Activated CD8-positive, alpha-beta T cell treated with anti-CD3 and anti-CD28 coated beads, Interleukin-2, amount 10 ng/mL, durations not matched to agents 7 days and 5 days (primary cell): ENCODE measurements at regions not wholly inside any gene's neighbourhood (a gene's known extent, or its start where the extent isn't known, plus 50 kb on each side); places are given as distances from the start of the nearest gene placed in this dataset.

ENCODE experiments used
- ATAC-seq: fragments of 150-1000 bp; cut with Tn5 transposase; one replicate; pipeline ENCODE4 v1.10.0; 2021; ENCODE audit warnings: moderate library complexity
- CTCF ChIA-PET: fragments of 350-600 bp; sonication (Branson Sonifier 250); formaldehyde crosslinking; loops from one replicate; lab custom pipeline; 2021; ENCODE audit warnings: antibody characterized with exemption; lab: Charles Lee
- POLR2A ChIA-PET: fragments of 350-600 bp; sonication (Branson Sonifier 250); formaldehyde crosslinking; loops from one replicate; lab custom pipeline; 2021; ENCODE audit warnings: antibody characterized with exemption; lab: Charles Lee
- DNase-seq: peaks from one replicate; pipeline ENCODE4 v3.0.0-alpha.2; 2020
- H3K27ac Mint-ChIP-seq: one replicate; pipeline ENCODE4 v1.8.0; 2021; ENCODE audit warnings: mild to moderate bottlenecking, mixed read lengths
- H3K27me3 Mint-ChIP-seq: one replicate; pipeline ENCODE4 v1.8.0; 2021; ENCODE audit warnings: low read depth, mixed read lengths
- H3K36me3 Mint-ChIP-seq: one replicate; pipeline ENCODE4 v1.8.0; 2021; ENCODE audit warnings: low read depth, mixed read lengths
- H3K4me1 Mint-ChIP-seq: one replicate; pipeline ENCODE4 v1.8.0; 2021; ENCODE audit warnings: low read depth, mixed read lengths
- H3K4me3 Mint-ChIP-seq: one replicate; pipeline ENCODE4 v1.8.0; 2021; ENCODE audit warnings: mild to moderate bottlenecking, mixed read lengths
- H3K9me3 Mint-ChIP-seq: one replicate; pipeline ENCODE4 v1.8.0; 2022; ENCODE audit warnings: mixed read lengths; ENCODE audit not compliant: insufficient read depth

GRCh38 chr13:111977179-111977506, 89.8 kb upstream of the SOX1 start:
- ATAC-seq (no peak), DNase-seq (no peak)
- H3K4me1 Mint-ChIP-seq, result no peaks in the 10 kb centered on the region
- no peak overlapping the region for H3K27ac Mint-ChIP-seq
- H3K27me3 Mint-ChIP-seq, result no peaks in the 10 kb centered on the region
- no peak overlapping the region for H3K4me3 Mint-ChIP-seq
- no peaks in the 10 kb centered on the region for H3K9me3 Mint-ChIP-seq
- peaks cover 3% of the 10 kb centered on the region for H3K36me3 Mint-ChIP-seq
- ChIA-PET POLR2A (no interaction called here), CTCF (no interaction called here)

DNA sequence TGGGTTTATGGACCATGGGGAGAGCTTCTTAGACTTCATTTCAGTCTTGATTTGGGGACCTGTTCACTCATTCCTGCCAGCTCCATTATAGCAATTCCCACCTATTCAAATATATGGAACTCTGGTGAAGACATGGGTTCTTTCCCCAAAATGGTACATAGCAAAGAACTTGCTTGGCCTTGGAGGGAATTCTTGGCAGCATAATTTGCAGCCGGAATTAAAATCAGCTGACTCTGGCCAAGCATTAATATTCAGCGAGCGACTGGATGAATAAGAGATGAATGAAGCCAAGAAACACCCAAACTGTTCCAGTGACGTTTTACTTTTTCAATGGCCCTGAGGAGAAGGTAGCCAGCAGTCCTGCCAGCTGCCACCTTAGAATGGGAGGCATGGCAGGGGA, 88.4 kb upstream of the SOX1 start:
- ChIA-PET CTCF (no interaction called here), POLR2A (no interaction called here)
- Mint-ChIP-seq H3K9me3 (no peaks in the 10 kb centered on the region), H3K4me1 (no peaks in the 10 kb centered on the region), H3K36me3 (peaks cover 3% of the 10 kb centered on the region), H3K27ac (no peak overlapping the region), H3K4me3 (no peak overlapping the region), H3K27me3 (no peaks in the 10 kb centered on the region)
- DNase-seq, result no peak
- ATAC-seq, result no peak

GRCh38 chr13:111980146-111980929, 86.6 kb upstream of the SOX1 start:
- Mint-ChIP-seq H3K36me3 (no peaks in the 10 kb centered on the region), H3K4me1 (no peaks in the 10 kb centered on the region), H3K27ac (no peak overlapping the region), H3K27me3 (no peaks in the 10 kb centered on the region), H3K9me3 (no peaks in the 10 kb centered on the region), H3K4me3 (no peak overlapping the region)
- POLR2A ChIA-PET, result interaction anchor here (0.6 kb wide), 1 partner anchor 261 kb away, joined by 3 read pairs; no protein-coding TSS in a partner anchor
- CTCF ChIA-PET, result no interaction called here
- no peak for ATAC-seq
- no peak for DNase-seq

DNA sequence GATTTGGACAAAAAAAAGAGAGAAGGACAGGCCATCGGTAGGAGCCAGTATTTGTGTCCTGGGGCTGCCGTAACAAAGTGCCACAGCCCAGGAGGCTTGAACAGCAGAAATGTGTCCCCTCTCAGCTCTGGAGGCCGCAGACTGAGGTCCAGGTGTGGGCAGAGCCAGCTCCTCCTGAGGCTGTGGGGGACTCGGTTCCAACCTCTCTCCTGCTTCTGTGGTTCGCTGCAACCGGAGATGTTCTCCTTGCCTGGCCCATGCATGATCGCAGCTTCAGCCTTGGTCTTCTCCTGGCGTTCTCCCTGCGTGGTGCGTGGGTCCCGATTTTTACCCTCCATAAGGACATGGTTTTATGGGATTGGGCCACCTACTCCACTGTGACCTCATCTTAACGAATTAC, 85.9 kb upstream of the SOX1 start:
- CTCF ChIA-PET, result no interaction called here
- no peak for ATAC-seq
- no peak overlapping the region for H3K4me3 Mint-ChIP-seq

DNA sequence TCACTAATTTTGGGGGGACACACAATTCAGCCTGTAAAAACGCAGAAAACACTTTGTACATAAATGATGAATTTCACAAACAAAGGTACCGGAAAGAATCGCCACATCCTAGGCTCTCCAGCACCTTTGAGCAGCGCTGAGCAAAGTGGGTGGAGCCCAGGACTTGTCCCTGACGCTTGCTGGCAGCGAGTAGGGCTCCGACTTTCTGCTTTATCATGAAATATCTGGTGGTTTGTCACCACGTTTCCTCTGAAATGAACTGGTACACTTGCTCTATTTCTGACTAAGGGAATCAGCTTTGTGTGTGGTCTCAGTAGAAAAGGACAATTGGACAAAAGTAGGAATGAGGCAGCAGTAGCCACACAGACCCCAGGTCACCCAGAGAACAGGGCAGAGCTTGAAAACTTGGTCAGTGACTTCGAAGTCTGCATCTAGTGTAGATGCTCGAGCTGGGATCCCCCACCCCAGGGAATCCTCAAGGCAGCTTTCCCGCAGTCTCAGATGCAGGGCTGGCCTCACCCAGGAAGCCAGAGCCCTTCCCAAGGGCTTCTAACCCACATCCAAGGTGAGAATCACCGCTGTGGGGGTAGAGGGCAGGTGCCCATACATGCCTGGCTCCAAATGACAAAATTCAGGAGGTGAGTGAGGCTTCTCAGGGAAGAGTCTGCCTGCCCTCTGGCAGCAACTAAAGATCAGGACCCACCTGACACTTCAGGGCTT, 85.3 kb upstream of the SOX1 start:
- POLR2A ChIA-PET, result no interaction called here
- Mint-ChIP-seq H3K27me3 (no peaks in the 10 kb centered on the region), H3K4me3 (no peak overlapping the region), H3K9me3 (no peaks in the 10 kb centered on the region), H3K4me1 (no peaks in the 10 kb centered on the region), H3K27ac (no peak overlapping the region), H3K36me3 (no peaks in the 10 kb centered on the region)
- ATAC-seq (no peak), DNase-seq (no peak)
- CTCF ChIA-PET, result no interaction called here

More for the DNA sequence above, 85.9 kb upstream of the SOX1 start:
- POLR2A ChIA-PET, result no interaction called here
- no peak for DNase-seq
- no peaks in the 10 kb centered on the region for H3K9me3 Mint-ChIP-seq
- no peaks in the 10 kb centered on the region for H3K36me3 Mint-ChIP-seq
- H3K4me1 Mint-ChIP-seq, result no peaks in the 10 kb centered on the region
- no peaks in the 10 kb centered on the region for H3K27me3 Mint-ChIP-seq
- H3K27ac Mint-ChIP-seq, result no peak overlapping the region

DNA sequence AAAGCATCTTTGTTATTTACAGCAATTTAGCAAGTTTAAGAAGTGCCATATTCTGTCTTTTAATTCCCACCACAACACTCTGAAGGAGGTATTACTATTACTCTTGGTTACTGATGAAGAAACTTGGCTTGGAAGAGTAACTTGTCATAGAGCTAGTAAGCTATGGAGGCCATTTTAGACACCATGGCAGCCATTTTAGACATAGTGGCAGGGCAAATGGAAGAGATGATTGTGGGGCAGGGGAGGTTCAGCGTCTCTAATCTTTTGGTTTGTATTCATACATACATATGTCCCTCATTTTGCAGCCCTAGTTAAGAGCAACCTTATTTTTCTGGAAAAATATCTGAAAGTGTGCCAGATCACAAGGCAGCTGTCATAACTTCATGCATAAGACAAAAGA, 82.6 kb upstream of the SOX1 start:
- Mint-ChIP-seq H3K27me3 (no peaks in the 10 kb centered on the region), H3K27ac (no peak overlapping the region), H3K4me1 (no peaks in the 10 kb centered on the region), H3K36me3 (no peaks in the 10 kb centered on the region), H3K4me3 (no peak overlapping the region), H3K9me3 (peaks cover 5% of the 10 kb centered on the region)
- no peak for DNase-seq
- ChIA-PET POLR2A (no interaction called here), CTCF (no interaction called here)
- ATAC-seq, result no peak

GRCh38 chr13:111990362-111990761, 76.6 kb upstream of the SOX1 start:
- Mint-ChIP-seq H3K27me3 (no peaks in the 10 kb centered on the region), H3K4me3 (no peak overlapping the region), H3K36me3 (no peaks in the 10 kb centered on the region), H3K9me3 (peaks cover 12% of the 10 kb centered on the region), H3K4me1 (no peaks in the 10 kb centered on the region), H3K27ac (no peak overlapping the region)
- no peak for ATAC-seq
- DNase-seq, result no peak
- POLR2A ChIA-PET, result no interaction called here
- CTCF ChIA-PET, result no interaction called here

DNA sequence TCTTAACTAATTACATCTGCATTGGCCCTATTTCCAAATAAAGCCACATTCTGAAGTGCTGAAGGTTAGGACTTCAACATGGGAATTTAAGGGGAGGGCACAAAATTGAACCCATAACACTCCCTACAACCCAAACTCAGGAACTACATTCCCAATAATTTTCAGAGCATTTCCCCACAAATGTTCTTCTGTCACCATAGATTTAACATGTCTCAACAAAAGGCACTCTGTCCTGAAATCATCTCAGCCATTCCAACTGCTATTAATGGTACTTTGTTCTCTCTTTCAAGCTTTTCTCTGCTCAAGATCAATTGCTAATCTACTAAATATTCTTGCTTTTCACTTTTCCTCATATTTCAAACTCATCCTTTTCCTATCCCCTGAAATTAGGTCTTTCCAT, 74.0 kb upstream of the SOX1 start:
- Mint-ChIP-seq H3K27ac (no peak overlapping the region), H3K4me1 (no peaks in the 10 kb centered on the region), H3K27me3 (no peaks in the 10 kb centered on the region), H3K9me3 (peaks cover 12% of the 10 kb centered on the region), H3K4me3 (no peak overlapping the region), H3K36me3 (no peaks in the 10 kb centered on the region)
- DNase-seq, result no peak
- no peak for ATAC-seq
- CTCF ChIA-PET, result no interaction called here
- POLR2A ChIA-PET, result no interaction called here

- DNase-seq (no peak), ATAC-seq (no peak)
- H3K36me3 Mint-ChIP-seq, result no peaks in the 10 kb centered on the region
- H3K4me1 Mint-ChIP-seq, result no peaks in the 10 kb centered on the region
- H3K27ac Mint-ChIP-seq, result no peak overlapping the region
- ChIA-PET POLR2A (no interaction called here), CTCF (no interaction called here)
- peaks cover 10% of the 10 kb centered on the region for H3K9me3 Mint-ChIP-seq
- H3K4me3 Mint-ChIP-seq, result no peak overlapping the region
- no peaks in the 10 kb centered on the region for H3K27me3 Mint-ChIP-seq
These were observed 73.3 kb upstream of the SOX1 start for GRCh38 chr13:111993691-111994090.

GRCh38 chr13:111994578-111994977, 72.4 kb upstream of the SOX1 start:
- Mint-ChIP-seq H3K27me3 (no peaks in the 10 kb centered on the region), H3K4me3 (no peak overlapping the region), H3K27ac (no peak overlapping the region), H3K36me3 (no peaks in the 10 kb centered on the region), H3K9me3 (peaks cover 7% of the 10 kb centered on the region), H3K4me1 (no peaks in the 10 kb centered on the region)
- POLR2A ChIA-PET, result no interaction called here
- DNase-seq (no peak), ATAC-seq (no peak)
- CTCF ChIA-PET, result no interaction called here

GRCh38 chr13:111999352-111999751, 67.6 kb upstream of the SOX1 start:
- ChIA-PET CTCF (no interaction called here), POLR2A (no interaction called here)
- H3K36me3 Mint-ChIP-seq, result no peaks in the 10 kb centered on the region
- H3K4me1 Mint-ChIP-seq, result no peaks in the 10 kb centered on the region
- DNase-seq, result no peak
- ATAC-seq, result no peak
- H3K9me3 Mint-ChIP-seq, result no peaks in the 10 kb centered on the region
- H3K27me3 Mint-ChIP-seq, result no peaks in the 10 kb centered on the region
- H3K4me3 Mint-ChIP-seq, result no peak overlapping the region
- H3K27ac Mint-ChIP-seq, result no peak overlapping the region

DNA sequence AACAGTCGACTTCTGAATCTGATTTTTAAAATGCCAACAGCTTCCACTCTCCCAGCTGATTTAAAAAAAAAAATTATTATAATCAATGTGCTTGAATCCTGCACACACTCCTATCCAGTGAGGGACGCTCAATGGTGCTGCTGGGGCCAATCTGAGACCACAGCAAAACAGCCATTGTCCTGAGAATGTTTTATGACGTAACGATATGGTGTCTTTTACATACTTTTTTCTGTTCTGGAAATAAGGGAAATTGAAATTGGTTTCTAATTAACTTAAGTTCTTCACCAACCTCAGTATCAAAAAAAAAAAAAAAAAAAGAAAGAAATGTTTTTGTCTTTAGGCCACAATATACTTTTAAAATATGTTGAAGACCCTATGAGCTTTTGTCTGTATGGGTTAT, 66.1 kb upstream of the SOX1 start:
- H3K4me1 Mint-ChIP-seq, result no peaks in the 10 kb centered on the region

More for the DNA sequence above, 66.1 kb upstream of the SOX1 start:
- no peaks in the 10 kb centered on the region for H3K9me3 Mint-ChIP-seq
- POLR2A ChIA-PET, result no interaction called here
- CTCF ChIA-PET, result no interaction called here
- no peak overlapping the region for H3K27ac Mint-ChIP-seq
- no peaks in the 10 kb centered on the region for H3K36me3 Mint-ChIP-seq
- DNase-seq, result no peak
- H3K27me3 Mint-ChIP-seq, result no peaks in the 10 kb centered on the region
- ATAC-seq, result no peak
- no peak overlapping the region for H3K4me3 Mint-ChIP-seq
